Activated B cell treated with CpG ODN at 0.5 μM for 24 hours (primary cell): ENCODE measurements at regions not wholly inside any gene's neighbourhood (a gene's known extent, or its start where the extent isn't known, plus 50 kb on each side); places are given as distances from the start of the nearest gene placed in this dataset.

ENCODE experiments used
- ATAC-seq: fragments of 200-7000 bp; cut with Tn5 transposase; one replicate; pipeline ENCODE4 v1.10.0; 2021; ENCODE audit warnings: low read depth, mild to moderate bottlenecking, moderate library complexity
- CTCF ChIA-PET: fragments of 350-600 bp; sonication (Branson Sonifier 250); formaldehyde crosslinking; loops from one replicate; lab custom pipeline; 2021; ENCODE audit warnings: antibody characterized with exemption; lab: Charles Lee
- POLR2A ChIA-PET: fragments of 350-600 bp; sonication (Branson Sonifier 250); formaldehyde crosslinking; loops from one replicate; lab custom pipeline; 2021; ENCODE audit warnings: antibody characterized with exemption; lab: Charles Lee
- DNase-seq: peaks from one replicate; pipeline ENCODE4 v3.0.0; 2022
- H3K27ac Mint-ChIP-seq: one replicate; pipeline ENCODE4 v1.8.0; 2020; ENCODE audit warnings: mixed read lengths
- H3K27me3 Mint-ChIP-seq: one replicate; pipeline ENCODE4 v1.8.0; 2021; ENCODE audit warnings: mixed read lengths
- H3K36me3 Mint-ChIP-seq: one replicate; pipeline ENCODE4 v1.8.0; 2021; ENCODE audit warnings: low read depth, mixed read lengths
- H3K4me1 Mint-ChIP-seq: one replicate; pipeline ENCODE4 v1.8.0; 2021; ENCODE audit warnings: mixed read lengths
- H3K4me3 Mint-ChIP-seq: one replicate; pipeline ENCODE4 v1.8.0; 2020; ENCODE audit warnings: mild to moderate bottlenecking, mixed read lengths
- H3K9me3 Mint-ChIP-seq: one replicate; pipeline ENCODE4 v1.8.0; 2020; ENCODE audit warnings: mixed read lengths
- CTCF ChIP-seq: fragments of 200-600 bp; IDR thresholded peaks from one replicate; pipeline ENCODE4 v1.8.0; 2022; ENCODE audit warnings: antibody characterized with exemption, mild to moderate bottlenecking
- intact Hi-C: fragments of 100-400 bp; cut with micrococcal nuclease; formaldehyde crosslinking; loops from one replicate; pipeline ENCODE4 v1.15.1; 2024

DNA sequence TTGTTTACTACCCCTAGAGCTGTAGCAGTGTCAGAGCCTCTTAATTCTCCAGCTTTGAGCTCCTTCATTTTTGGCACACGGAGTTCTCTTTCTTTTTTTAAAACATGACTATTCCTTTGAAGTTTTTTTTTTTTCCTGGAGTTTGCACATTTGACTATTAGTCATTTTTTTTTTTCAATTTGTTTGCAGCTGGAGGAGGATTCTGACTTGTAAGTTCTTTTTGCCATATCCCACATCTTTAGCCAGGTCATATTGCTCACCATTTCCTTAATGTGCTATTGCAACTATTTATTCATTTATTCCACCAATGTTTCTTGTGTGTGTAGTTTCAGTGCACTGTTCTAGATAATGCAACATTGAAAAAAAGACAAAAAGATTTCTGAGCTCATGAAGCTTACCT is 166.3 kb upstream of the ARHGAP20 start:
- TF ChIP-seq CTCF, result no peak
- ATAC-seq (no peak), DNase-seq (no peak)
- CTCF ChIA-PET, result no interaction called here
- Mint-ChIP-seq H3K27ac (no peak overlapping the region), H3K27me3 (no peaks in the 10 kb centered on the region), H3K4me3 (no peak overlapping the region), H3K36me3 (no peaks in the 10 kb centered on the region), H3K9me3 (no peaks in the 10 kb centered on the region), H3K4me1 (no peaks in the 10 kb centered on the region)
- POLR2A ChIA-PET, result no interaction called here
- intact Hi-C loops, result no loop called here

DNA sequence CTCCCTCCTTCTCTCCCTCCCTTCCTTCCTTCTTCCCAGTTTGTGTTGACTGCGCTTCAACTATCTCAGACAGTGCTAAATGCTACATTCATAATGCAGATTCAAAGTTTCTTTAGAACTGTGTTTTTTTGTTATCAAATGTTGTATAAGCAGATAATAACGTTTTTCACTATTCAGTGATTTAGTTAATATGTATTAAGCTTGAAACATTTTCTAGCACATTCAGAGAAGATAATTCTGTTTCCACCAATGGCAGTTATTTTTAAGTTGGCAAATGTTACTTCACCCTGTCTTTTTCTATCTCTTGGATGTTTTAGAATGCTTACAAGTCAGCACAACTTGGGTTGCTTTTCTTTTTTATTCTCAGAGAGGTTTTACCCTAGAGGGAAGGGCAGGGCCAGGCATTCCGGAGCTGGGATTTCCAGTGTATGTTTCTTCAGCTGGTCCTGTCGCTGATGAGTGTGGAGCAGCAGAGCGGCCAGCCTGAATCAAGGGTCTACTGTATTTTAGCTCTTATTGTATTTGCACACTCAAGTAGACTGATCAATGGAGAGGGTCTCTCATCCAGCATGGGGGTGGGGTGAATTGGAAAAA is 162.3 kb upstream of the ARHGAP20 start:
- H3K27me3 Mint-ChIP-seq, result peaks cover 2% of the 10 kb centered on the region
- no peaks in the 10 kb centered on the region for H3K9me3 Mint-ChIP-seq
- no peak overlapping the region for H3K27ac Mint-ChIP-seq
- H3K4me3 Mint-ChIP-seq, result no peak overlapping the region
- H3K36me3 Mint-ChIP-seq, result no peaks in the 10 kb centered on the region
- ChIA-PET POLR2A (no interaction called here), CTCF (no interaction called here)
- DNase-seq (no peak), ATAC-seq (no peak)
- H3K4me1 Mint-ChIP-seq, result no peaks in the 10 kb centered on the region
- no peak for TF ChIP-seq CTCF
- intact Hi-C loops, result no loop called here

- H3K9me3 Mint-ChIP-seq, result no peaks in the 10 kb centered on the region
- H3K4me1 Mint-ChIP-seq, result no peaks in the 10 kb centered on the region
- no peak for ATAC-seq
- DNase-seq, result no peak
- H3K27ac Mint-ChIP-seq, result no peak overlapping the region
- ChIA-PET CTCF (interaction anchor here (0.8 kb wide), 1 partner anchor 11 kb away, joined by 3 read pairs; no protein-coding TSS in a partner anchor), POLR2A (no interaction called here)
- H3K27me3 Mint-ChIP-seq, result peaks cover 2% of the 10 kb centered on the region
- no peaks in the 10 kb centered on the region for H3K36me3 Mint-ChIP-seq
- TF ChIP-seq CTCF, result no peak
- no peak overlapping the region for H3K4me3 Mint-ChIP-seq
- intact Hi-C loops, result no loop called here
Measured at GRCh38 chr11:110873975-110874374, 161.7 kb upstream of the ARHGAP20 start.

GRCh38 chr11:110870816-110871522 is 158.7 kb upstream of the ARHGAP20 start:
- intact Hi-C loops, result no loop called here
- CTCF ChIA-PET, result no interaction called here
- Mint-ChIP-seq H3K9me3 (no peaks in the 10 kb centered on the region), H3K36me3 (no peaks in the 10 kb centered on the region), H3K4me1 (no peaks in the 10 kb centered on the region), H3K27ac (no peak overlapping the region), H3K4me3 (no peak overlapping the region), H3K27me3 (peaks cover 2% of the 10 kb centered on the region)
- TF ChIP-seq CTCF, result no peak
- POLR2A ChIA-PET, result no interaction called here
- no peak for DNase-seq
- no peak for ATAC-seq

DNA sequence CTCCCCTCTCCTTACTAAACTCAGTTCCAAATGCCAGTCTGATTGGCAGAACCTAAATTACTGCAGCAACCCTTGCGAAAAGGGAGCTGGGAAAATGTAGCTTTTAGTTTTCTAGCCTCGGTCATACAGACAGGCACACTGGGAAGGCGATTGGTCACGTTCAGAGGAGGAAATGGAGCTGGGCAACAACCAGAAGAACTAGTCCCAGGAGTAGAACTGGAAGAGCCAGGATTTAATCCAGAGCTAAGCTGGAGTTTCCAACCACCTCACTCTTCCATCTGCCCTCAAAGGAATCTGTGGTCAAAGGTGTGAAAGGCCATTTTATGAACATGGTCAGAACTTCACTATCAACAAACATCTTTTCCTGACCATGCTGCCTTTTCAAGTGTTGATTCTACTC is 155.7 kb upstream of the ARHGAP20 start:
- Mint-ChIP-seq H3K4me3 (no peak overlapping the region), H3K27ac (no peak overlapping the region), H3K9me3 (no peaks in the 10 kb centered on the region), H3K36me3 (no peaks in the 10 kb centered on the region), H3K4me1 (peaks cover 2% of the 10 kb centered on the region), H3K27me3 (peaks cover 2% of the 10 kb centered on the region)
- intact Hi-C loops, result no loop called here
- ChIA-PET CTCF (no interaction called here), POLR2A (no interaction called here)
- DNase-seq (no peak), ATAC-seq (no peak)
- no peak for TF ChIP-seq CTCF
